Cerebellar nuclear complex (tissue), 1 donor: ENCODE measurements at regions not wholly inside any gene's neighbourhood (a gene's known extent, or its start where the extent isn't known, plus 50 kb on each side); places are given as distances from the start of the nearest gene placed in this dataset.
A peak's percentile ranks its signal among the peaks of the same experiment; 100 is the strongest.

Source experiments
- DNase-seq, 2 experiments: peaks; one replicate each; lab custom pipeline; 2025; lab: John Stamatoyannopoulos, UW

DNA sequence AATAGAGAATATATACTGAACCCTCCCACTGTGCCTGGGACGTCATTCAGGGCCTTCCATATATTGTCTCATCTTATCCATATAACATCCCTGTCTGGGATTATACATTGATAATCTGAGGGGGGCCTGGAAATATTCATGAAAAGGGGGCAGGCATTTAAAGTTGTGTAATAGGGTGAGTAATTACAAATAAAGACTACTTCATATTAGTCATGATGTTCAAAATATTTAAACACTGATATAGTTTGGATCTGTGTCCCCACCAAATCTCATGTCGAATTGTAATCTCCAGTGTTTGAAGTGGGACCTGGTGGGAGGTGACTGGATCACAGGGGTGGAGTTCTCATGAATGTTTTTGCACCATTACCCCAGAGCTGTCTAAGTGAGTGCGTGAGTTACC, 97.8 kb downstream of the AQP9 start:
- no peak for DNase-seq

- DNase-seq = peak; percentile 15 to 39
These were observed 102.2 kb downstream of the AQP9 start for GRCh38 chr15:58240191-58240932.

- DNase-seq = no peak
These were observed 103.7 kb downstream of the AQP9 start for GRCh38 chr15:58241872-58242271.

GRCh38 chr15:58243070-58243469, 104.9 kb downstream of the AQP9 start:
- no peak for DNase-seq

DNA sequence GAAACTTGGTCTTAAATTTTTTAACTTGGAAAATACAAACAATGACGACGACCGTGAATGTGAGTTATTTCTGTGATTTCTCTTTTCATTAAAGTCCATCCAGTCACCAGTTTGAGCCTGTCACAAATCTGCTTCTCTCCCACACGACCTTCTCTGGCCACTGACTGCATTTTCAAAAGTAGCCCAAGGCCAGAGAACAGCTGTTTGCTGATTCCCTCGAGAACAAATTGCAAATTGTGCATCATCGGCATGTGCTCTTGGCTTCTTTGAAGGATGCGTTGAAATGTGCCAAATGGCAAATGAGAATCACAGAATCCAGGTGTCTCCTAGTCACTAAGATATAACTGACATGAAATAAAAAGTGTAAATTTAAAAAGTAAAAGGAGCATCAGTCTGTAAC, 106.4 kb downstream of the AQP9 start:
- no peak for DNase-seq

DNA sequence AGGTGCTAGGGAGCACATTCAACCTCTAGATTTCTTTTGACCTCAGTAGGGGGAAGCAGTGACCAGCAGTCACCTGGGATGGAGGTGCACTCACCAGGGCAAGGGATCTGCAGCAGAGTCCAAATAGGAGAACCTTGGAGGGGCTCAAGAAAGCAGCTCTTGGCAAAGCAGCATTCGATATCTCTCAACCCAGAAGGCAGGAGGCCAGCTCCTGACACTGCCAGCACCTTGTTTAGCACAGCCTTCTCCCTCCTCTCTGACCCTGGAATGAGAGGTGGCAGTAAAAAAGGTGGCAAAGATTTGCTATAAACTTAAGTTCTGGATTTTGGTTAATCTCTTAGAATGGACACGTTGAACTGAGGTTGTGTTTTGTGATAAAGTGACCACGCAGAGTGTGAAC, 107.9 kb downstream of the AQP9 start:
- no peak for DNase-seq

DNA sequence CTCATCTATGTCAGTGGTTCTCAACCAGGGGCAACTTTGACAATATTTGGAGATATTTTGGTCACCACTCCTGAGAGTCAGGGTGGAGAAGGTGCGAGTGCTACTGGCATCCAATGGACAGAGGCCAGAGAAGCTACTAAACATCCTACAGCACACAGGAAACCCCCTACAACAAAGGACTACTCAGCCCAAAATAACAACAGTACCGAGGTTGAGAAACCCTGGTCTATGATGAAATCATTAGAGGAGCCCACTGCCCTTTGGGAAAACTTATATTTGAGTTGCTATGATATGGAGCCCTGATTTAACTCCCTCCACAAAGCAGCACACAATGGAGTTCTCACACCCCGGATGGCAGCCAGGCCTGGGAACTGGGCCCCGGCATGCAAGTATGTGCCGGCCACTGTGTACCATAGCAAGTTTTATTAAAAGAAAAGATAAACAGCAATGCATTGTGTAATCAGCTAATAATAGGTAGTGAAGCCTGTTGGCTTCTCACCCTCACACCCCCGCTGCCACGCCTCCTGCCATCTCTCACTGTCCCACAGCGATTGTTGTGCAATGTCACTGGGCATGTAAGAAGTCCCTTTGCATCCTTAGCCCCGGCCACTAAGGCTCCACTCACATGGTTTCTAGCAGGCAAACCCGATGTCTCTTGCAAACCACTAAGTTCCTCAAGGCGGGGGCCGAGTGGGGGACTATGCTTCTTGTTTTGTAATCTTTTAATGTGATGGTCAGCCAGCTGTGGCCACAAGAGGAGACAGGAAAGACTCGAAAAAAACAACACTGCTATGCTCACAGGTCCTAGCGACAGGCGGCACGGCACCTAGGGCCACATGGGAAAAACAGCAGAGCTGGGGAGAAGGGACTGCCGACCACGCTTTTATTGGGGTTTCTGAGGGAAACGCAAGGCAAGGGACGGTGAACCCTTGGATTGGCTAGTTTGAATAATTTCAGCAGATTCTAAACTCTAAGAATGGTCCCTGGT, 110.0 kb downstream of the AQP9 start:
- no peak for DNase-seq

GRCh38 chr15:58249646-58250312, 111.6 kb downstream of the AQP9 start:
- DNase-seq = no peak

- DNase-seq = no peak
These were observed 114.6 kb downstream of the AQP9 start for GRCh38 chr15:58252586-58253323.

GRCh38 chr15:58257776-58258325, 119.7 kb downstream of the AQP9 start:
- no peak for DNase-seq

- no peak for DNase-seq
These were observed 120.5 kb downstream of the AQP9 start for GRCh38 chr15:58258501-58259292.

- DNase-seq = no peak
These were observed 122.1 kb downstream of the AQP9 start for GRCh38 chr15:58260205-58260724.

DNA sequence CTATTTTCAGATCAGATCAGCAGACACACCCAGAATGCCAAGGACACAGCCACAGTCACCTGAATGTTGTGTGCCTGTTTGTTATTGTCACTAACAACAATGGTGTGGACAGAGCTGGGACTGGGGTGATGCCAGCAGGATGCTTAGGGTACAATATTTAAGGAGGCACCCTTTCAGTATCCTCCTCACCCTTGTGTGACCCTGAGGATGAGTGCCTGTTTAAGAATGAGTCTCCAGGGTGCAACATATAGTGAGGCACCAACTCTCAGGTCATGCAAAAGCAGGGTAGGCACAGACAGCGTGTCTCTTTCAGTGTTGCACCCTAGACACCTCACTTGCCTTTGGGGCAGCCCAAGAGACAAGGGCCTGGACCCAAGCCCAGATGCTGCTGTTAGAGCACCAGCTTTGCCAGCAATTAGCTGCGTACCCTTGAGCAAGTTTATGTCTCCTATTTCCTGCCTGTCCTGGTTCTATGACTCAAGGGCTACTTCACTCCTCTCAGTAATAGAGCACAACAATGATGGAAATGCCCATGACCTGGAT, 122.6 kb downstream of the AQP9 start:
- no peak for DNase-seq

DNA sequence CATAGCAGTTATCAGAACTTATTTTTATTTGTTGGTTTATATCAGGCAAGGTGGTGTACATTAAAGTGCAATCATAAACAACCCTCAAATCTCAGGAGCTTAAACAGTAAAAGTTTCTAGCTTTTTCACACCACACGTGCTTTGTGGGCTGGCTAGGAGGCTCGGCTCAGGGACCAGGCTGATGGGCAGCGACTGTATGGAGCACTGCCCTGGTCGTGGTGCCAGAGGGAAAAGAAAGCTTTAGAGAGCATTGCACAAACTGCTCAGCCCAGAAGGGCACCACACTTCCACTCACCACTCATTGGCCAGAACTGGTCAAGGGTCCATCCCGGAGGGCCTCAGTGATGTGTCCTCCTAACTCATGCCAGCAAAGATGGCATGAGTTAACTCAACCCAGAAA, 123.2 kb downstream of the AQP9 start:
- no peak for DNase-seq

- no peak for DNase-seq
These were observed 126.1 kb downstream of the AQP9 start for GRCh38 chr15:58264053-58264971.

GRCh38 chr15:58267051-58267450, 128.9 kb downstream of the AQP9 start:
- no peak for DNase-seq

GRCh38 chr15:58268746-58269267, 130.6 kb downstream of the AQP9 start:
- DNase-seq = no peak
